Stimulated activated CD4-positive, alpha-beta T cell treated with anti-CD3 and anti-CD28 coated beads, Interleukin-15, amount 100 ng/mL, for 48 hours (primary cell): ENCODE measurements at regions not wholly inside any gene's neighbourhood (a gene's known extent, or its start where the extent isn't known, plus 50 kb on each side); places are given as distances from the start of the nearest gene placed in this dataset.
"Not testable (repeated sequence)": the region's sequence is repeated elsewhere in the genome, so short reads cannot be mapped to it uniquely, and the experiment has no call there.

ENCODE experiments used
- DNase-seq, 2 donors: peaks; one replicate each; pipeline ENCODE4 v3.0.0-alpha.2; 2020; ENCODE audit warnings: low read depth in 2 of 2

DNA sequence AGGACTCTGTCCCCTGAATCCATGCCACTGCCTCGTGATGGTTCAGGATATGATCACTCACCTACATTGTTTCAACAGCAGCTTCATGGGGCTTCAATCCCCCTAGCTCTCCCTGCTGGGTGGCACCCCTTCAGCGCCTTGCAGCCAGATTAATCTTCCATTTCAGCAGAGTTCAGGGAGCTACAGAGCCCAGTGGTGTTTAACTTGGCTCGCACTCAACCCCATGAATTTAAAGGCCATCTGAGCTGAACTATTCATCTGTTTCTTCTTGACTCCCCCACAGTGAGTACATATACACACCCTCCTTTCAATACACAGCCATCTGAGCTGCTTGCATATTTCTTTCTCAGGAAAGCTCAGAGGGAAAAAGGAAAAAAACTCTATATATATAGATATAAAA, 202.8 kb upstream of the C16orf82 start:
- DNase-seq = no peak

DNA sequence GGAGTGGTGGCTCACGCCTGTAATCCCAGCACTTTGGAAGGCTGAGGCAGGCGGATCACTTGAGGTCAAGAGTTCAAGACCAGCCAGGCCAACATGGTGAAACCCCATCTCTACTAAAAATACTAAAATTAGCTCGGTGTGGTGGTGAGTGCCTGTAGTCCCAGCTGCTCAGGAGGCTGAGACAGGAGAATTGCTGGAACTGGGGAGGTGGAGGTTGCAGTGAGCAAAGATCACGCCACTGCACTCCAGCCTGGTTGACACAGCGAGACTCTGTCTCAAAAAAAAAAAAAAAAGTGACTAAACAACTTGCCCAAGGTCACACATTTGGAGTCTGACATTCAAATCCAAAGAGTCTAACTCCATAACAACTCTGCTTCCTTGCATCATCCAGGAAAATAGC, 192.4 kb upstream of the C16orf82 start:
- DNase-seq = not testable (repeated sequence)

DNA sequence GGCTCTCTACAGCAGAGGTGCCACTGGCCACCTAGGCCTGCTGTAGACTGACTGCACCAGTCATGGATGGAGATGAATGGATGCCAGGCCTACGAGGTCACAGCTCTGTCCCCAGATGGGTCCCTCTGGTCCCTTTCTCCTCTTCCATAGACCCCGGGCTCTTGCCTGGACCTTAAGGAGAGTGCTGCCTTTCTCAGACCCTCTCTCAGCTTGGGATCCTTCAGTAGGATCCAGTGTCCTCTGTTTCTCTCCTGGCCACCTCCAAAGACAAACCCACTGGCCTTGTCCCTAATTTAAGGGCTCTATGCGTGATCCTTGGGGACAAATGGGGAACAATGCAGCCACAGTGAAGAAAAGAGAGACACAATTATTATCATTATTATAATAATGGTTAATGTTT, 189.3 kb upstream of the C16orf82 start:
- no peak for DNase-seq

DNA sequence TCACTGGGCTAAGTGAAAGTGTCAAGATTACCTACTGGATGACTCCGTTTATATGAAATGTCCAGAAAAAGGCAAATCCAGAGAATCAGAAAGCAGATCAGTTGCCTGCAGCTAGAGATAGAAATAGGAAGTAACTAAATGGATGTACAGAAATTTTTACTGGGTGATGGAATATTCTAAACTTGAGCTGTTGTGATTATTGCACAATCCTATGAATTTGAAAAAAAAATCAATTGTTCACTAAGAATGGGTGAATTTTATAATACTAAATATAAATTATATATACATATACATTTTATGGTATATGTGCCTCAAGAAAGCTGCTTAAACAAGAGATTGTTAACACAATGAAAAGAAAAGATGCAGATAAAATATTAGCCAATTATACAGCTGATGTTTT, 181.1 kb upstream of the C16orf82 start:
- no peak for DNase-seq

DNA sequence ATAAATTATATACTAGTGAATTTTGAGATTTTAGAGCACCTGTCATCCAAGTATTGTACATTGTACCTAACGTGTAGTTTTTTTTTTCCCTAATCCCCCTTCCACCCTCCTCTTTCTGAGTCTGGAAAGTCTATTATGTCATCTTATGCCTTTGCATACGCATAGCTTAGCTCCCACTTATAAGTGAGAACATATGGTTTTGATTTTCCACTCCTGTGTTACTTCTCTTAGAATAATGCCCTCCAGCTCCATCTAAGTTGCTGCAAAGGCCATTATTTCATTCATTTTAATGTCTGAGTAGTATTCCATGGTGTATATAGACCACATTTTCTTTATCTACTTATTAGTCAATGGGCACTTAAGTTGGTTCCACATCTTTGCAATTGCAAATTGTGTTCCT, 177.0 kb upstream of the C16orf82 start:
- no peak for DNase-seq

DNA sequence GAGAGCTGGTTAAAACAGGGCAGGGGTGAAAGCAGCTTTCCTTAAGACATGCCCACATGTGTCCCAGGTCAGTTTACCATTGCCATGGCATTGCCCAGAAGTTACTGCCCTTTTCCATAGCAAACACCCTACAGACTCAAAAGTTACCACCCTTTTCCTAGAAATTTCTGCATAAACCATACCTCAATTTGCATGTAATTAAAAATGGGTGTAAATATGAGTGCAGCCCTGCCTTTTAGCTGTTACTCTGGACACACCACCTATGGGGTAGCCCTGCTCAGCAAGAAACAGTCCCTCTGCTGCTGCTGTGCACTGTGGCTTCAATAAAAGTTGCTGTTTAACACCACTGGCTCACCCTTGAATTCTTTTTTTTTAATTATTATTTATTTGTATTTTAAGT, 168.5 kb upstream of the C16orf82 start:
- DNase-seq = no peak

DNA sequence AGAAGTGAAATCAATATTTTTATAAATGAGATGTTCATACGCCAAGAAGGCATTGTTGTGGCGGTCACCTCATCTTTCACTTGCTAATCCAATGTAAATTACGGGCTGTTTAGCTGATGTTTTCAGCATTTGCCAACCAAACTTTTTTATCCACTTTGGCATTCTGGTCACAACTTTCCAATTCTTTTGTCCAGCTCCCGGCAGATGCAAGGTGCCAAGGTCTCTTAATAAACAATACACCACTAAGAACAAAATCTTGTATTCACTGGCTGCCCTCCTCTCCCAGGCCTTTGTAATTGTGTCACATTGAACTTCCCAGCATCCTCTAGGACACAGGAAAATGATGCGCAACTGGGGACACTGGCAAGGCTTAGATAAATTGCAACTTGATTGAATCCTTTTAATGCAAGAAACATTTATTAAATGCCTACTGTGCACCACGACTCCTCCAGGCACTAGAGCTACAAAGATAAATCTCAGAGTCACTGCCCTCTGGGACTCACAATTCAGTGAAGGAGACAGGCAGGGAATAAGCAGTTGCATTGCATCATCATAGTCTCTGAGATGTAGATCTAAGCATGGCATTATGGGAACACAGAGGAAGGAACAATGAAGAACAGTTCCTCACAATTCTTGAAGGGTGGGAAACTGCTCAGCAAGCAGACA, 165.4 kb upstream of the C16orf82 start:
- no peak for DNase-seq

DNA sequence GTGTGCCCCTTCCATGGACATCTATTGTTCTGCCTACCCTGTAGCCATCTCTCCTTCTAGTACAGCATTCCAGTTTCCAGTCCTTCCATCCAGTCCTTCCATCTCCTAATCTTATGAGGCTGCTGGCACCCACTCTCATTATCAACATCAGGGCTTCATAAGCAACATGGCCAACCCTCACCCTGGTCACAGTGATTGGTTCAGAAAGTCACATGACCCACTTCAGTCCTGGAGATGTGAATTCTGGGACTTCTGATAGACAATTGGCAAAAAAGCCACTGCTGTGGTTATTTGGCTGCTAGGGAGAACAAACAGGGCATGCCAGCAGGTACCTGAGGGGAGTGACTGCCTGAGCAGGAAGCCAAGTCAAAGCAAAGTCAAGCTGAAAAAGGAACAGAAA, 164.7 kb upstream of the C16orf82 start:
- DNase-seq = no peak

DNA sequence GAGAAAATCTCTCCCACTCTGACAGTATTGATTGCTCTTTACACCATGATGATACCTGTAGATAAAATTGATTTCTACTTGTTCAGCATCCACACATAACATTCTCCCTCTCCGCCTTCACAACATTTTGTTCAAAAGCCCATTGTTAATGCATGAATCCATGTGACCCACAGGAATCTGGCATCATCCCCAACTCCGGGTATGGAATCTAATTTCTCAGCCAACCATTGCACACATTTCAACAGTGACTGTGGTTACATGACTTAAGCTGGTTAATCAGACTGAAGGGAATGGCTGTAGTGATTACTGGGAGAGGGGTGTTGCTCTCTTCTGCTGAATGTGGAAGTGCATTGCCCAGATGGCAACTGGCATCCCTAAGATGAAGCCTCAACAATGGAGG, 161.4 kb upstream of the C16orf82 start:
- no peak for DNase-seq

DNA sequence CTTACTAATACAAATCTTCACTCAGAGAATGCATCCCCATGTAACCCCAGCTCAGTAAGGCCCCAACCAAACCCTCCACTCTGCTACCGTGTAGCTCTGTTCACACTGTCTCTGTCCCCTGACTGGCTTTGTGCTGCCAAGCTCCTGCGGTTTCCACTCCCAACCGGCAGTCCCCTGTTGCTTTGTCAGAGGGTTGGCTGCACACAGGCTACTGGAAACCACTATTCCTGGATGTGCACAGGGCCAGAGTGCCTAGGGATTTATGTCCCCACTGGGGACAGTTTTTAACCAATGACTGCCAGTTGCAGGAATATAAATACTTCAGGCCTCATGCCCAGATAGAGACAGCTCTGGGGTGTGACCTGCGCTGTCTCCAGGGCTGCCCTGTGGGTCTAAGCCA, 157.1 kb upstream of the C16orf82 start:
- DNase-seq = no peak

DNA sequence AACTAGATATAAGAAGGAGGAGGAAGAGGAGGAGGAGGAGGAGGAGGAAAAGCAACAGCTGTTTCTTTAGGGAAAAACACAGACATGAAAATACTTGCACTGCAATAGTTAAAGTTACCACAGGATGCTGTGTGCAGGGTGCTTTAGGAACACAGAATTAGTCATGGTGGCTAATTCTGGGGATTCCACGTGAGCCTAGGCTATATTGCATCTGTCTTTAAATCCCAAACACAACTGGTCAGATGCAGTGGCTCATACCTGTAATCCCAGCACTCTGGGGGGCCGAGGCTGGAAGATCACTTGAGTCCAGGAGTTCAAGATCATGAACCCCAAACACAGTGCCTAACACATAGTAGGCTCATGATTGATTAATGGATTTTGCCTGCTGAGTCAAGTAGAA, 155.3 kb upstream of the C16orf82 start:
- no peak for DNase-seq

DNA sequence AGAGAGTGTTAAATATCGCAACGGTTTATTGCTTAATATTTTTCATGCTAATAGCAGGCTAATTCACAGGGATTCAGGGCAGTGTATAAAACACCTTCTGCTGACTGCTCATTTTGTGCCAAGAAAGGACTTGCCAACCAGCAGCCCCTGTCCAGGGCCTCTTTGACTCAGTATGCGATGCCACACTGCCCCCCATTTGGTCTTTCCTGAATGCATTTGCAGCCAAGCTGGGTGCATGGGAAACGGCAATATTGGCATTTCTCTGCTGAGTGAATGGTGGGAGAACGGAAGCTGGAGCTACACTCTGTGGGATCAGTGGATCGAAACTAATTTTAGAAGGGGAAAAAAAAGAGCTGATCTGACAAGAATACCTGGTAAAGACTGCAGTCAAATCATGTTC, 152.9 kb upstream of the C16orf82 start:
- DNase-seq = no peak

DNA sequence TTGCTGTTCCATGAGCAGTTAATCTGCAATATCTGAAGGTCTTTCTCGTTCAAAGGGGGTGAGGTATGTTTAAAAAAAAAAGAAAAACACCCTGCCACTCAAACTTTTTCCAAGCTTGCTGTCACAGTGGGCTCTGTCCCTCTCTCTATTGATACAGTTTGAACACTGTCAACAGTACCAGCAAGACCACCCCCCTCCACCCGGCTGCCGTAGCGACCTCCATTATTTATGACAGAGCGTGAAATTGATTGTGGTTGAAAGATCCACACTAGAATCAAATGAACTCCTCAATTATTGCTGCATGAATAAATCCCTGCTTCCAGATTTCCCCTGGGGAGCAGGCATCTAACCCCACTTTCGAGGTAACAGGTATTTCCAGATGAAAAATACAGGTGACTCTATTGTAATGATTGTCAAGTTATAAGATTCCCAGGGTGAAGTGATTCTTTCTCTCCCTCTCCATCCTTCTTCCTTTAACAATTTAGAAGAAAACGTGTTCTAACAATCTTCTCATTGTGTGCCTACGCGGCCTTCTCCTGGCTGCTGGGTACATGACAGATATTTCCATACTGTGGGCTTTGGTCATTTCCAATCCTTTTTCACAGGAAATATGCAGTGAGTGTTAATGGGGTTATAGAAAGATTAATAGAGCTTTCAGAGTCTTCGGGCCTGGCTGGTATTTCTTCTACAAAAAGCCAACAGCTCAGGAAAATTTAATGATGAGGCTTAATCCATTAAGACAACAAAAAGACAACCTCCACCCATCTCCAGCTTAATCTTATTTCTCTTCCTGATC, 135.7 kb upstream of the C16orf82 start:
- DNase-seq = no peak

DNA sequence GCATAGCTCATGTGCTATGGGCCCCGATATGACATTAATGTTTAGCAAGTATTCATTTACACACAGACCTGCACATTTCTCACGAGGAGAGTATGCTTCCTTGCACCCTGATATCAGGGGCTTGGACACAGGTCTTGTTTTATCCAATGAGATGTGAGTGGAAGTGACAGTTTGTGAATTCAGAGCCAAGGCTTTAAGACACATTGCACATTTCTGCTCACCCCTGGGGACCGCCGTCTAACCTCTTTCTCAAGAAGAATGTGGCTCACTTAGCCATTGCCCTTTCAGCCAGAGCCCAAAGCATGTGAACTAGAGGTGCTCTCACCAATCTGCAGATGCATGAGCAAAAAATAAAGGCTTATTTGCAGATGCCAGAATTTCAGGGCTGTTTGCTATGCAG, 116.1 kb upstream of the C16orf82 start:
- DNase-seq = no peak

DNA sequence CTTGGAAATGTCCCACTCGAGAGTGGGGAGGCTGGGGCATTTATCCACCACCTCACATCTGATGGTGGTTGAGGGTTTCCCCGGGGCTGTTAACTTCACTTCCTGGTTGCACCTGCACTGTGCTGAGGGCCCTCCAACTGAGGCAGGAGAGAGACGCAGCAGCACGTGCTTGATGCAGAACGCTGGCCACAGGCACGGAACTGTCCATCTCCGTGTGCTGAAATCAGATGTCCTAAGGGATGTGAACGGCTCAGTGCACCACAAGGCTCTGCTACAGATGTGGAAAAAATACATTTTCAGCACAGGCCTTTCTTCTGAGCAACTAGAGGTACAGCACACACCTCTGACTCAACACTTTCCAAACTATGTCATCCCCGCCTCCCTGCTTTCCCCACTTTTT, 114.8 kb upstream of the C16orf82 start:
- no peak for DNase-seq

DNA sequence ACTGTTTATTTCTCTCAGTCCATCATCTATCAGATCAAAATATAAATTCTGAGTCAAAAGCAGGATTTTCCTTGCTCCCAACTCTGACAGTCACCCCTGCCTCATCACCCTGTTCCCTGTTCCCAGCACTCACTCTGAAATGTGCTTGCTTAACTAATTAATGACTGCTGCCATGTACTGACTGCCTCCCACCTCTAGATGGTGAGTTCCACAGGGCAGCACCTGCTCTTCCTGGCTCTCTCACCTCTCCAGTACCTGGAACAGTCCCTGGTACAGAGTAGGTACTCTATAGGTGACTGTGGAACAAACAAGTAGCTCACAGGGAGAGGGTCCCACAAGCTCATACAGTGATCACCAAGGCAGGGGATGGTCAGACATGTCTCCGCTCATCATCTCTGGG, 114.3 kb upstream of the C16orf82 start:
- no peak for DNase-seq

DNA sequence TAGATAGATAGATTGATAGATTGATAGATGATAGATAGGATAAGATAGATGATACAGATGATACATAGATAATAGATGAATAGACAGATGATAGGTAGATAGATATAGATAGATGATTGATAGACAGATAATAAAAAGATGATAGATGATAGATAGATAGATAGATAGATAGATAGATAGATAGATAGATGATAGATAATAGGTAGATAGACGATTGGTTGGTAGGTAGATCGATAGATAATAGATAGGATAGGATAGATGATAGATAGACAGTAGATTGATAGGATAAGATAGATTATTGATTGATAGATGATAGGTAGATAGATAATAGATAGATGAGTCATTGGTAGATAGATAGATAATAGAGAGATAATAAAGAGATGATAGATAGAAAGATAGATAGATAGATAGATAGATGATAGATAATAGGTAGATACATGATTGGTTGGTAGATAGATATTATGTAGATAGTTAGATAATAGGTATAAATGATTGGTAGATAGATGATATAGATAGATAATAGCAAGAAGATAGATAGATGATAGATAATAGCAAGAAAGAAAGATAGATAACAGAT, 109.4 kb upstream of the C16orf82 start:
- DNase-seq = no peak

DNA sequence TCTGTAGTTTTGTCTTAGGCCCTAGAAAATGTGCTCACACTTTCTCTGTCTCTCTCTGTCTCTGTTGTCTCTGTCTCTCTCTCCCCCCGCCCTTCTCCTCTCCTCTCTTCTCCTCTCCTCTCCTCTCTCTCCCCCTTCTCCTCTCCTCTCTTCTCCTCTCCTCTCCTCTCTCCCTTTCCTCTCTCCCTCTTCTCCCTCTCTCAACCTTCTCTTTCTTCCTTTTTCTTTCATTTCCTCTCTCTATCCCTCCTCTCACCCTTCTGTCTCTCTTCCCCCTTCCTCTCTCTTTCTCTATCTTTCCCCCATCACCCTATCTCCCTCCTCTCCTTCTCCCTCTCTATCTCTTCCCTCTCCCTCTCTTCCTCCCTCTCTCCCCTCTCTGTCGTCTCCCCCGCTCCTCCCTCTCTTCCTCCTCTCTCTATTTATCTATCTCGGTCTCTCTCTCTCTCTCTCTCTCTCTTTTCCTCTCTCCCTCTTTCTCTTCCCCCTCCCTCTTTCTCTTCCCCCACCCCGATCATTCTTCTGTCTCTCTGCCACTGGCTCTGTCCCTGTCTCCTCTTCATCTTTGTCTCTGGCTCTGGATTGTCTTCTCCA, 107.2 kb upstream of the C16orf82 start:
- no peak for DNase-seq

DNA sequence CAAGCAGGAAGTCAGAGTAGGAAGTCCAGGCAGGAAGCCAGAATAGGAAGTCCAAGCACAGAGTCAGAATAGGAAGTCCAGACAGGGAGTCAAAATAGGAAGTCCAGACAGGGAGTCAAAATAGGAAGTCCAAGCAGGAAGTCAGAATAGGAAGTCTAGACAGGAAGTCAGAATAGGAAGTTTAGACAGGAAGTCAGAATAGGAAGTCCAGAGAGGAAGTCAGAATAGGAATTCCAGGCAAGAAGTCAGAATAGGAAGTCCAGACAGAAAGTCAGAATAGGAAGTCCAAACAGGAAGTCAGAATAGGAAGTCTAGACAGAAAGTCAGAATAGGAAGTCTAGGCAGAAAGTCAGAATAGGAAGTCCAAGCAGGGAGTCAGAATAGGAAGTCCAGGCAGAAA, 105.3 kb upstream of the C16orf82 start:
- no peak for DNase-seq

DNA sequence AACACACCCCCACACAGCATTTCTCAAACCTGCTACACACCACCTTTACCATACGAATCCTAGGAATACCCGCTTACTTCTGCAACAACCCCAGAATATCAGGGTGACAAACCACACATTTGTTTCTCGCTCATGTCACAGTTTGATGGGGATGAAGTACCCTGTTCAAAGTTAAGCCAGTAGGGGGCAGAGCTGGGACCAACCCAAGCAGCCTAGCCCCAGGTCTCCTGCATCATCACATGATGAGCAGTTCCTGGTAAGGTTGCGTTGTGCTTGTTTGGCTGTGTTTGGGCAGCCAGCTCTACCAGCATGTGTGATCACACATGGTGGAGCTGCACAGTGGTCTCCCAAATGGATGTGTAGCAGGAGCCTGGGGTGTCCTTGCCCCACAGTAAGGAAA, 103.6 kb upstream of the C16orf82 start:
- DNase-seq = peak; percentile 4 to 5

DNA sequence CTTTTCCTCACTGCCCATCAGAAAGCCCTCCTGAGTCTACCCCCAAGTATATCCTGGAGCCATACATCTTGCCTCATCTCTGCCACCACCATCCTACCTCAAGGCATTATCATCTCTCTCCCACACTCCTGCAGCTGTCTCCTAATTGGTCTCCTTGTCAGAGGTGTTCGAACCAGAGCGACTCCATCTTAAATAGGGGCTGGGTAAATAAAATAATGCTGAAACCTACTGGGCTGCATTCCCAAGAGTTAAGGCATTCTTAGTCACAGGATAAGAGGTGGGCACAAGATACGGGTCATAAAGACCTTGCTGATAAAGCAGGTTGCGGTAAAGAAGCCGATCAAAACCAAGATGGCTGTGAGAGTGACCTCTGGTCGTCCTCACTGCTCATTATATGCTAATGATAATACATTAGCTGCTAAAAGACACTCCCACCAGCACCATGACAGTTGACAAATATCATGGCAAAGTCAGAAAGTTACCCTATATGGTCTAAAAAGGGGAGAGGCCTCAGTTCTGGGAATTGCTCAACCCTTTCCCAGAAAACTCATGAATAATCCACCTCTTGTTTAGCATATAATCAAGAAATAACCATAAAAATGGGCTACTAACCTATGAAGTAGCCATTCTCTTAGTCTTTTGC, 97.0 kb upstream of the C16orf82 start:
- no peak for DNase-seq

DNA sequence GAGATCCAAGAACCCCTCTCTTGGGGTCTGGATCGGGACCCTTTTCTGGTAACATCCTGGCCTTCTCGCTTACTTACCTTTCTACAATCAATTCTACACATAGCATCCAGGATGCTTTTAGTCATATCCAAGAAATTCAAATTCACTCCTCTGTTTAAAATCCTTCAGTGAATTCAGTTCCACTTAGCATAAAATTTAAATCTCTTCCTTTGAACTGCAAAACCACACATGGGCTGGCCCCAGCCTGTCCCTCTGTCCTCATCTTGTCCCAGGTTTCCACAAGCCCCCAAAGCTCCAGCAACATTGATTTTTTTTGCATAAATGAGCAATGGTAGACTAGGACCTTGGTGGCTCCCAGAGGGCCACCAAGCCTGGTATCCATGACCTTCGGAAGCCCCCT, 96.4 kb upstream of the C16orf82 start:
- DNase-seq = no peak
